ENCODE measurements at regions not wholly inside any gene's neighbourhood (a gene's known extent, or its start where the extent isn't known, plus 50 kb on each side); places are given as distances from the start of the nearest gene placed in this dataset.

- intact Hi-C loops (cut with DNase I; ENCODE audit: low total_unique reads): no loop called here
- H3K27ac ChIP-seq: no peak overlapping the region
- no peaks in the 10 kb centered on the region for H3K9me3 ChIP-seq
- TF ChIP-seq POLR2A (IDR thresholded peaks at IDR 0.05) (no peak), CTCF (IDR thresholded peaks at IDR 0.05) (no peak), POLR2AphosphoS5 (IDR thresholded peaks at IDR 0.05) (no peak), EP300 (IDR thresholded peaks at IDR 0.05) (no peak)
- H3K36me3 ChIP-seq: no peaks in the 10 kb centered on the region
- no peaks in the 10 kb centered on the region for H3K4me1 ChIP-seq
- no peaks in the 10 kb centered on the region for H3K27me3 ChIP-seq
- H3K4me3 ChIP-seq: no peak overlapping the region
- DNase-seq: no peak
- WGBS, 5 donors: 79 to 90% (median 88%) methylated on average over 9 of the region's 9 CpGs
These were observed 82.4 kb upstream of the STC2 start for GRCh38 chr5:173410459-173411233.

- no peak for DNase-seq
- no peak overlapping the region for H3K4me3 ChIP-seq
- WGBS, 5 donors: 56 to 77% (median 76%) methylated on average over 1 of the region's 1 CpG
- no peak overlapping the region for H3K27ac ChIP-seq
- no peaks in the 10 kb centered on the region for H3K4me1 ChIP-seq
- H3K36me3 ChIP-seq: no peaks in the 10 kb centered on the region
- TF ChIP-seq EP300 (IDR thresholded peaks at IDR 0.05) (no peak), CTCF (IDR thresholded peaks at IDR 0.05) (no peak)
- no peaks in the 10 kb centered on the region for H3K9me3 ChIP-seq
- intact Hi-C loops (cut with DNase I; ENCODE audit: low total_unique reads): no loop called here
- no peaks in the 10 kb centered on the region for H3K27me3 ChIP-seq
These were observed 80.7 kb upstream of the STC2 start for GRCh38 chr5:173408946-173409345.

- Histone ChIP-seq H3K4me3 (no peak overlapping the region), H3K9me3 (no peaks in the 10 kb centered on the region), H3K4me1 (no peaks in the 10 kb centered on the region), H3K27me3 (no peaks in the 10 kb centered on the region), H3K36me3 (no peaks in the 10 kb centered on the region), H3K27ac (no peak overlapping the region)
- intact Hi-C loops (cut with DNase I; ENCODE audit: low total_unique reads): no loop called here
- 16 to 37% (median 30%) methylated on average over 2 of the region's 2 CpGs for WGBS, 5 donors
- peak in 1 of 2 donors; percentile 56 for DNase-seq
- TF ChIP-seq POLR2AphosphoS5 (IDR thresholded peaks at IDR 0.05) (no peak), POLR2A (IDR thresholded peaks at IDR 0.05) (no peak), CTCF (IDR thresholded peaks at IDR 0.05) (no peak), EP300 (IDR thresholded peaks at IDR 0.05) (no peak)
These were observed 71.6 kb upstream of the STC2 start for GRCh38 chr5:173399851-173400250.

- H3K27ac ChIP-seq: no peak overlapping the region
- no peak for TF ChIP-seq POLR2A (IDR thresholded peaks at IDR 0.05)
- WGBS, 5 donors: 68 to 82% (median 70%) methylated on average over 6 of the region's 6 CpGs
- H3K27me3 ChIP-seq: no peaks in the 10 kb centered on the region
- no peaks in the 10 kb centered on the region for H3K4me1 ChIP-seq
- peaks cover 0 to 2% (median 0%) of the 10 kb centered on the region in 4 donors for H3K9me3 ChIP-seq
- H3K4me3 ChIP-seq: no peak overlapping the region
- intact Hi-C loops (cut with DNase I; ENCODE audit: low total_unique reads): no loop called here
- no peaks in the 10 kb centered on the region for H3K36me3 ChIP-seq
- peak in 1 of 2 donors; percentile 14 for DNase-seq
These were observed 69.3 kb upstream of the STC2 start for GRCh38 chr5:173397516-173397915.

GRCh38 chr5:173396311-173396993, 68.2 kb upstream of the STC2 start:
- H3K27ac ChIP-seq: no peak overlapping the region
- 67 to 81% (median 74%) methylated on average over 14 of the region's 14 CpGs for WGBS, 5 donors

More at GRCh38 chr5:173396311-173396993, 68.2 kb upstream of the STC2 start:
- intact Hi-C loops (cut with DNase I; ENCODE audit: low total_unique reads): no loop called here
- Histone ChIP-seq H3K36me3 (no peaks in the 10 kb centered on the region), H3K9me3 (peaks cover 0 to 13% (median 7%) of the 10 kb centered on the region in 4 donors), H3K4me3 (no peak overlapping the region), H3K4me1 (no peaks in the 10 kb centered on the region), H3K27me3 (no peaks in the 10 kb centered on the region)
- no peak for TF ChIP-seq CTCF (IDR thresholded peaks at IDR 0.05)
- no peak for TF ChIP-seq POLR2A (IDR thresholded peaks at IDR 0.05)
- no peak for TF ChIP-seq EP300 (IDR thresholded peaks at IDR 0.05)
- no peak for TF ChIP-seq POLR2AphosphoS5 (IDR thresholded peaks at IDR 0.05)
- peak in 1 of 2 donors; percentile 16 for DNase-seq

All from stomach (tissue), 8 donors.